ENCODE measurements at regions not wholly inside any gene's neighbourhood (a gene's known extent, or its start where the extent isn't known, plus 50 kb on each side); places are given as distances from the start of the nearest gene placed in this dataset.

DNA sequence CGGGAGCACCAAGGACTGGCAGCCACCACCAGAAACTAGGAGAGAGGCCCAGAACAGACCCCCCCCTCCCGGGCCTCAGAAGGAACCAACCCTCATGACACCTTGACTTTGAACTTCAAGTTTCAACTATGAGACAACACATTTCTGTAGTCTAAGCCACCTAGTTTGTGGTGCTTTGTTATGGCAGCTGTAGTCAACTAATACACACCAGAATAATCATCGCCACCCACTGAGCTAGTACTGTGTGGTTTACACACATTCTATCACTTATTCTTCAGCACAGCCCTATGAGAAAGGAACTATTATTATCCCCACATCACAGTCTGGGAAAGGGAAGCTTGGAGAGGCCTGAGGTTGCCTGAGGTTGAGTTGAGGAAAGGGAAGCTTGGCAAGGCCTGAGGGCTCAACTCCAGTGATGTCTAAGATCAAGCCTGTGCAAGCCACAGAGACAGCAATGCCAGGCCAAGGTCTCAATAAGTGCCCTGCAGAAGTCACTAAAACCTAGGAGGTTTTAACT lies 126.6 kb downstream of the FHDC1 start:
- H2AFZ ChIP-seq (ENCODE audit: low read length, unreplicated experiment): no peak overlapping the region
- no peak overlapping the region for H3K27ac ChIP-seq (ENCODE audit: low read depth, low read length)
- H3K79me2 ChIP-seq (ENCODE audit: control insufficient read depth, insufficient read depth, low read length, unreplicated experiment): no peaks in the 10 kb centered on the region
- no peaks in the 10 kb centered on the region for H3K36me3 ChIP-seq (ENCODE audit: insufficient read depth, low read length)
- H3K4me1 ChIP-seq (ENCODE audit: control insufficient read depth, insufficient read depth, low read length, unreplicated experiment): peaks cover 5% of the 10 kb centered on the region
- no peak overlapping the region for H3K4me3 ChIP-seq (ENCODE audit: low read depth, low read length)
- H3K27me3 ChIP-seq (ENCODE audit: insufficient read depth, low read length): peaks cover 29% of the 10 kb centered on the region

- Histone ChIP-seq H2AFZ (ENCODE audit: low read length, unreplicated experiment) (no peak overlapping the region), H3K27me3 (ENCODE audit: insufficient read depth, low read length) (peaks cover 22% of the 10 kb centered on the region), H3K27ac (ENCODE audit: low read depth, low read length) (no peak overlapping the region), H3K4me3 (ENCODE audit: low read depth, low read length) (no peak overlapping the region), H3K36me3 (ENCODE audit: insufficient read depth, low read length) (no peaks in the 10 kb centered on the region), H3K79me2 (ENCODE audit: control insufficient read depth, insufficient read depth, low read length, unreplicated experiment) (no peaks in the 10 kb centered on the region), H3K4me1 (ENCODE audit: control insufficient read depth, insufficient read depth, low read length, unreplicated experiment) (peaks cover 5% of the 10 kb centered on the region)
Observed at GRCh38 chr4:153063490-153063889, 127.4 kb downstream of the FHDC1 start.

DNA sequence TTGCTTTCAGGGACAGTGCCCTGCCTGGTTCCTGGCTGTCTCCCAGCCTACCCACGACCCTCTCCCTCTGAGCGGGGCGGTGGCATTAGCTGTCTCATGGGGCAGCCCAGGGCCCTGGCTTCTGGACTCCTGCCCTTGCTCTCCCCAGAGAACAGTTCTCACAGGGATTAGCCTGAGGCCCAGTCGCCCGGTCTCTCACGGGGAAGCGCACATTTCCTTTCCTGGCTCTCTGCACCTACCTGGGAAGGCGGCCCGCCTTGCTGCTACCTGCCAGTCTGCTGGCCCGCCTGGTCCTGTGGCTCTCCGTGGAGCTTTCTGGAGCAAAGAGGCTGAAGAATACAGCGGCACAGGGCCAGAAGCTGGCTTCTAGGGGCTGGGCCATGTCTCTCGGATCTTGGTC lies 128.4 kb downstream of the FHDC1 start:
- Histone ChIP-seq H2AFZ (ENCODE audit: low read length, unreplicated experiment) (no peak overlapping the region), H3K79me2 (ENCODE audit: control insufficient read depth, insufficient read depth, low read length, unreplicated experiment) (no peaks in the 10 kb centered on the region), H3K4me1 (ENCODE audit: control insufficient read depth, insufficient read depth, low read length, unreplicated experiment) (peaks cover 5% of the 10 kb centered on the region), H3K27ac (ENCODE audit: low read depth, low read length) (no peak overlapping the region), H3K4me3 (ENCODE audit: low read depth, low read length) (no peak overlapping the region), H3K36me3 (ENCODE audit: insufficient read depth, low read length) (no peaks in the 10 kb centered on the region), H3K27me3 (ENCODE audit: insufficient read depth, low read length) (peaks cover 11% of the 10 kb centered on the region)

DNA sequence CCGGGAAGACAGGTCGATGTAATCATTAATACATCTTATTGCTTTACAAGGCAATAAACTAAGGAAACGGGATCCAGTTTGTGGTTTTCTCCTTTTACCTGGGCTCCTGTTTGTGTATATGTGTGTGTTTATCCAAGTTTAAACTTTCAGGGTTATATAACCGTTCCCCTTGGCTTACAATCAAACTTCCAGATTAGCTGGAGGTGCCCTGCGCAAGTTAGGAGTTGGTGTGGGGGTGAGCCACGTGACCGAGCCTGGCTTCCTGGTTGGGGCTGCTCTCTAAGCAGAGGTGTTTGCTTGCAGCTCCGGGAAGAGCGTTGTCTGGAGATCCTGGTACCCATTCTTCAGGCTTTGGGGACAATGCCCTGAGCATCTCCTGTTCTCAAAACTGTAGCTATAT lies 129.2 kb downstream of the FHDC1 start:
- H3K79me2 ChIP-seq (ENCODE audit: control insufficient read depth, insufficient read depth, low read length, unreplicated experiment): no peaks in the 10 kb centered on the region
- no peak overlapping the region for H3K4me3 ChIP-seq (ENCODE audit: low read depth, low read length)
- H3K27me3 ChIP-seq (ENCODE audit: insufficient read depth, low read length): peaks cover 4% of the 10 kb centered on the region; the same call in 1 of the 2 replicates
- H3K36me3 ChIP-seq (ENCODE audit: insufficient read depth, low read length): no peaks in the 10 kb centered on the region
- no peak overlapping the region for H3K27ac ChIP-seq (ENCODE audit: low read depth, low read length)
- H2AFZ ChIP-seq (ENCODE audit: low read length, unreplicated experiment): no peak overlapping the region
- peaks cover 5% of the 10 kb centered on the region for H3K4me1 ChIP-seq (ENCODE audit: control insufficient read depth, insufficient read depth, low read length, unreplicated experiment)

- Histone ChIP-seq H3K27ac (ENCODE audit: low read depth, low read length) (no peak overlapping the region), H3K4me1 (ENCODE audit: control insufficient read depth, insufficient read depth, low read length, unreplicated experiment) (peaks cover 5% of the 10 kb centered on the region), H3K36me3 (ENCODE audit: insufficient read depth, low read length) (no peaks in the 10 kb centered on the region), H3K79me2 (ENCODE audit: control insufficient read depth, insufficient read depth, low read length, unreplicated experiment) (no peaks in the 10 kb centered on the region), H3K4me3 (ENCODE audit: low read depth, low read length) (no peak overlapping the region), H3K27me3 (ENCODE audit: insufficient read depth, low read length) (no peaks in the 10 kb centered on the region), H2AFZ (ENCODE audit: low read length, unreplicated experiment) (no peak overlapping the region)
Observed at GRCh38 chr4:153067376-153067775, 131.3 kb downstream of the FHDC1 start.

DNA sequence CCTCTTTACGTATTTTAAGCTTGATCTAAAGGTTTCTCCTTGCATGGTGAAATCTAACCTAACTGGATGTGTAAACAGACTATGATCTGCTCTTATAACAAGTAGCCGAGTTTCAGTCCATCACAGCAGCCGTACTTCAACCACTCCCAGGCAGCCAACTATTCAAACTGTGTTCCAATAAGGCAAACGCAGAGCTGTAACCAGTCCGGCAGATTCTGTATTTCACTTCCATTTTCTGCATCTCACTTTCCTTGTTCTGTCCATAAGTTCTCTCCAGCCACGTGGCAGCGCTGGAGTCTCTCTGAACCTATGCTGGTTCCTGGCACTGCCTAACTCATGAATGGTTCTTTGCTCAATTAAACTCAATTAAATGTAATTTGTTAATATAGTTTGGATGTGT lies 132.6 kb downstream of the FHDC1 start:
- H3K27me3 ChIP-seq (ENCODE audit: insufficient read depth, low read length): no peaks in the 10 kb centered on the region
- H2AFZ ChIP-seq (ENCODE audit: low read length, unreplicated experiment): no peak overlapping the region
- no peak overlapping the region for H3K4me3 ChIP-seq (ENCODE audit: low read depth, low read length)
- no peak overlapping the region for H3K27ac ChIP-seq (ENCODE audit: low read depth, low read length)
- H3K36me3 ChIP-seq (ENCODE audit: insufficient read depth, low read length): no peaks in the 10 kb centered on the region
- H3K4me1 ChIP-seq (ENCODE audit: control insufficient read depth, insufficient read depth, low read length, unreplicated experiment): peaks cover 5% of the 10 kb centered on the region
- H3K79me2 ChIP-seq (ENCODE audit: control insufficient read depth, insufficient read depth, low read length, unreplicated experiment): no peaks in the 10 kb centered on the region

DNA sequence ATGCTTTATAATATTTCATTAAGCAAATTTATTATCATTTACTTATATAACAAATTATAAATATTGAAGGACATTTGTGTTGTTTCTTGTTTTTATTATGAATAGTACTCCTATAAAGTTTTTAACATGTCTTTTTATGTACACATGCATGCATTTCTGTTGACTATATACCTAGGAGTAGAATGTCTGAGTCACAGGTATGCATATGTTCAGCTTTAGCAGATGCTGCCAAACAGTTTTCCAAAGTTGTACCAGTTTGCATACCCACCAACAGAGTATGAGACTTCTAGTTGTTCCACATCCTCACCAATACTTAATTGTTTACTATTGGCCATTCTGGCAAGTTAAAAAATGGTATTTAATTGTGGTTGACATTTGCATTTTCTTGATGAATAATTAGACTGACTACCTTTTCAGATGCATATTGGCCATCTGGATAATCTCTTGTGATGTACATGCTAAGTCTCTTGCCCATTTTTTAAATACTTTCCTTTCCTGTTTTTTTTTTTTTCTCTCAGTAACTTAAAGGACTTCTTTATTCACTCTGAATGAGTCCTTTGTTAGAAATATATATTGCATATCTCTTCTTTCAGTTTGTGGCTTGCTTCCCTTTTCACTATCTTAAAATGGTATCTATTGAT lies 132.2 kb upstream of the TRIM2 start:
- H3K79me2 ChIP-seq (ENCODE audit: control insufficient read depth, insufficient read depth, low read length, unreplicated experiment): no peaks in the 10 kb centered on the region
- H3K27ac ChIP-seq (ENCODE audit: low read depth, low read length): no peak overlapping the region
- H3K27me3 ChIP-seq (ENCODE audit: insufficient read depth, low read length): peaks cover 22% of the 10 kb centered on the region
- no peak overlapping the region for H3K4me3 ChIP-seq (ENCODE audit: low read depth, low read length)
- H3K36me3 ChIP-seq (ENCODE audit: insufficient read depth, low read length): no peaks in the 10 kb centered on the region
- no peak overlapping the region for H2AFZ ChIP-seq (ENCODE audit: low read length, unreplicated experiment)
- peaks cover 4% of the 10 kb centered on the region for H3K4me1 ChIP-seq (ENCODE audit: control insufficient read depth, insufficient read depth, low read length, unreplicated experiment)

GRCh38 chr4:153072661-153073060 lies 131.6 kb upstream of the TRIM2 start:
- Histone ChIP-seq H3K4me1 (ENCODE audit: control insufficient read depth, insufficient read depth, low read length, unreplicated experiment) (no peaks in the 10 kb centered on the region), H3K4me3 (ENCODE audit: low read depth, low read length) (no peak overlapping the region), H2AFZ (ENCODE audit: low read length, unreplicated experiment) (no peak overlapping the region), H3K27me3 (ENCODE audit: insufficient read depth, low read length) (peaks cover 22% of the 10 kb centered on the region), H3K79me2 (ENCODE audit: control insufficient read depth, insufficient read depth, low read length, unreplicated experiment) (no peaks in the 10 kb centered on the region), H3K27ac (ENCODE audit: low read depth, low read length) (no peak overlapping the region), H3K36me3 (ENCODE audit: insufficient read depth, low read length) (no peaks in the 10 kb centered on the region)

DNA sequence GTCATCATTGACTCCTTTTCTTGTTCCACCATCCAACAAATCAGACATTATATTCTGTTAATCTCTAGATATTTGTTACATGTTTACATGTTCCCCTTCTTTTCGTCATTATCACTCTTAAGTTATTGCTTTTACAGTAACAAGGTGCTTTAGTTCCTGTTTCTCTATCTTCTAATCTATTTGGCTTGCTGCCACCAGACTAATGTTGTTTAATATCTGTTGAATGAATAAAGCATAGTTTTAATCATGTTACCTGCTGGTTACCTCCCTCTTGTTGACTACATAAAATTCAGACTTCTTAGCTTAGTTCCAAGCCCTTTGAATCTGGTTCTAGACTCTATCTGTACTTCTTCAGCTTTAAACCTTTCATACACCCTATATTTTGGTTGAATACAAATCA lies 129.8 kb upstream of the TRIM2 start:
- Histone ChIP-seq H3K79me2 (ENCODE audit: control insufficient read depth, insufficient read depth, low read length, unreplicated experiment) (no peaks in the 10 kb centered on the region), H3K4me3 (ENCODE audit: low read depth, low read length) (no peak overlapping the region), H3K27me3 (ENCODE audit: insufficient read depth, low read length) (peaks cover 26% of the 10 kb centered on the region), H3K4me1 (ENCODE audit: control insufficient read depth, insufficient read depth, low read length, unreplicated experiment) (no peaks in the 10 kb centered on the region), H3K36me3 (ENCODE audit: insufficient read depth, low read length) (no peaks in the 10 kb centered on the region), H2AFZ (ENCODE audit: low read length, unreplicated experiment) (no peak overlapping the region), H3K27ac (ENCODE audit: low read depth, low read length) (no peak overlapping the region)

DNA sequence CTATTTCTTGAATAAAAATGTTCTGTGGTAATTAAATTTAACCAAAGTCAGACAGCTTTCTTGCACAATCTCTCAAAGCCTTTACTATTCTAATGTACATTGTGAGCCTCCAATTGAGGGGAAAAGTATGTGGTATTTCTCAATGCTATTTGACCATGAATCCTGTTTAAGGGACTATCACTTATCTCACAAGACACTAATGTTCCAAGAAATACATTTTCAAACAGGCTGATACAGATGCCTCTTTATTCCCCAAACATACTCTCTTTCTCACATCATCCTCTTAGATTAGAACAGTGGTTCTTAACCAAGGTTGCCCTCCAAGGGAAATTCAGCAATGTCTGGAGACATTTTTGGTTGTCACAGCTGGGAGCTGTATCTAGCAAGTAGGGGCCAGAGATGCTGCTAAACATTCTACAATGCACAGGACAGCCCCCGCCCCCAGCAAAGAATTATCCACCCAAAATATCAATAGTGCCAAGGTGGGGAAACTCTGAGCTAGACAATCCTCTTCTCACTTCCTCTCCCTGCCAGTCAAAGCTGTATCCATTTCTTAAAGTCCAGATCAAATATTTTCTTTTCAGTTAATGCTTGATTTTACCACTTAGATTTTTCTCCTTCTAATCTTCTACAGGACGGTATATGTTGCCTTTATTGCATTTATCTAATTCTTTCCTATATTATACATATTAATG lies 129.2 kb upstream of the TRIM2 start:
- no peaks in the 10 kb centered on the region for H3K36me3 ChIP-seq (ENCODE audit: insufficient read depth, low read length)
- H3K79me2 ChIP-seq (ENCODE audit: control insufficient read depth, insufficient read depth, low read length, unreplicated experiment): no peaks in the 10 kb centered on the region
- no peak overlapping the region for H3K27ac ChIP-seq (ENCODE audit: low read depth, low read length)
- H3K27me3 ChIP-seq (ENCODE audit: insufficient read depth, low read length): peaks cover 28% of the 10 kb centered on the region
- H2AFZ ChIP-seq (ENCODE audit: low read length, unreplicated experiment): no peak overlapping the region
- H3K4me1 ChIP-seq (ENCODE audit: control insufficient read depth, insufficient read depth, low read length, unreplicated experiment): no peaks in the 10 kb centered on the region
- no peak overlapping the region for H3K4me3 ChIP-seq (ENCODE audit: low read depth, low read length)

Data from ACC112 (cell line).